Fibroblast of mammary gland (primary cell): ENCODE measurements at regions not wholly inside any gene's neighbourhood (a gene's known extent, or its start where the extent isn't known, plus 50 kb on each side); places are given as distances from the start of the nearest gene placed in this dataset.

Experiments used
- DNase-seq: peaks from one replicate; pipeline ENCODE4 v3.0.0-alpha.2; 2010; ENCODE audit warnings: low read depth
- H3K4me3 ChIP-seq: 2 replicates; pipeline ENCODE4 v1.5.1; 2011; ENCODE audit warnings: low read depth, mild to moderate bottlenecking, low read length, moderate library complexity; ENCODE audit not compliant: control insufficient read depth
- CTCF ChIP-seq: conservative IDR thresholded peaks from 2 replicates; pipeline ENCODE4 v1.5.1; 2011; ENCODE audit warnings: low read depth, low read length, inconsistent platforms; ENCODE audit not compliant: control insufficient read depth, insufficient read depth

GRCh38 chr22:49482811-49483210 lies 344.9 kb downstream of the BRD1 start:
- H3K4me3 ChIP-seq = no peak overlapping the region
- TF ChIP-seq CTCF = no peak
- DNase-seq = no peak

- H3K4me3 ChIP-seq = no peak overlapping the region
- no peak for TF ChIP-seq CTCF
- no peak for DNase-seq
Observed at GRCh38 chr22:49481659-49482399, 345.8 kb downstream of the BRD1 start.

- no peak overlapping the region for H3K4me3 ChIP-seq
- DNase-seq = no peak
- no peak for TF ChIP-seq CTCF
Observed at GRCh38 chr22:49480896-49481658, 346.6 kb downstream of the BRD1 start.

- no peak overlapping the region for H3K4me3 ChIP-seq
- no peak for DNase-seq
- TF ChIP-seq CTCF = no peak
Observed at GRCh38 chr22:49480331-49480730, 347.3 kb downstream of the BRD1 start.

GRCh38 chr22:49479566-49479965 lies 348.1 kb downstream of the BRD1 start:
- no peak for DNase-seq
- TF ChIP-seq CTCF = no peak
- no peak overlapping the region for H3K4me3 ChIP-seq

GRCh38 chr22:49476800-49477400 lies 350.8 kb downstream of the BRD1 start:
- no peak for DNase-seq
- H3K4me3 ChIP-seq = no peak overlapping the region
- no peak for TF ChIP-seq CTCF
